ENCODE measurements at regions not wholly inside any gene's neighbourhood (a gene's known extent, or its start where the extent isn't known, plus 50 kb on each side); places are given as distances from the start of the nearest gene placed in this dataset.

DNA sequence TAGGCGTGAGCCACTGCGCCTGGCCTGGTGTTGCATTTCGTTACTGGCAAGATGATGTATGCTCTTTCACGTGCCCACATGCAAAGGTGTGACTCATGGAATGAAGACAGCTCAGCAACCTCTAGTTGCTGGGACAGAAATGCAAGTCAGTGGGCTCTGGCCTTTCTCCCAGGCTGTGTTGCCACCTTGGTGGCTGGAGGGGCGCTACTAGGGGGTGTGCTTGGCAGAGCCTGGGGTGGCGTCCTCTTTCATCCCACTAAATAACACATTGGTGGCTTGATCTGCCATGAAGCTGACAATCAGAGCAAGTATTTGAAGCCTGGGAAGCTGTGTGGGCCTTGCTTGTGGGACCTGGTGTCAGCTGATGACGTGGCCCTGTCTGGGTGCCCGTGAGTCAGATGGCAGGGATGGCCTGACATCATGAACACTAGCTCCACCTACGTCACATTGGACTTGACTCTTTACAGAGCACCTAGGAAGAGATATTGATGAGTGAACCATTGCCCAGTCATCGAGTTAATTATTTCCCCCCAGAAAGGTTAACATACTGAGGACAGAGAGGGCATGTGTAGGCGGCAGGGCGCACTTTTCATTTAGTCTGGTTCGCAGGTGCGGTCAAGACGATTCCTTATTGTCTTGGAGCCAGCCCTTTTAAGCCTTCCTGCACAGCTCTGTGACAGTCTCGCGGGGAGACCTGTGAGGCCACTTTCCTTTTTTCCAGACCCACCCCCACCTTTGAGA, 154.2 kb downstream of the TM9SF2 start (continued):
- TF ChIP-seq, protein P1, sequence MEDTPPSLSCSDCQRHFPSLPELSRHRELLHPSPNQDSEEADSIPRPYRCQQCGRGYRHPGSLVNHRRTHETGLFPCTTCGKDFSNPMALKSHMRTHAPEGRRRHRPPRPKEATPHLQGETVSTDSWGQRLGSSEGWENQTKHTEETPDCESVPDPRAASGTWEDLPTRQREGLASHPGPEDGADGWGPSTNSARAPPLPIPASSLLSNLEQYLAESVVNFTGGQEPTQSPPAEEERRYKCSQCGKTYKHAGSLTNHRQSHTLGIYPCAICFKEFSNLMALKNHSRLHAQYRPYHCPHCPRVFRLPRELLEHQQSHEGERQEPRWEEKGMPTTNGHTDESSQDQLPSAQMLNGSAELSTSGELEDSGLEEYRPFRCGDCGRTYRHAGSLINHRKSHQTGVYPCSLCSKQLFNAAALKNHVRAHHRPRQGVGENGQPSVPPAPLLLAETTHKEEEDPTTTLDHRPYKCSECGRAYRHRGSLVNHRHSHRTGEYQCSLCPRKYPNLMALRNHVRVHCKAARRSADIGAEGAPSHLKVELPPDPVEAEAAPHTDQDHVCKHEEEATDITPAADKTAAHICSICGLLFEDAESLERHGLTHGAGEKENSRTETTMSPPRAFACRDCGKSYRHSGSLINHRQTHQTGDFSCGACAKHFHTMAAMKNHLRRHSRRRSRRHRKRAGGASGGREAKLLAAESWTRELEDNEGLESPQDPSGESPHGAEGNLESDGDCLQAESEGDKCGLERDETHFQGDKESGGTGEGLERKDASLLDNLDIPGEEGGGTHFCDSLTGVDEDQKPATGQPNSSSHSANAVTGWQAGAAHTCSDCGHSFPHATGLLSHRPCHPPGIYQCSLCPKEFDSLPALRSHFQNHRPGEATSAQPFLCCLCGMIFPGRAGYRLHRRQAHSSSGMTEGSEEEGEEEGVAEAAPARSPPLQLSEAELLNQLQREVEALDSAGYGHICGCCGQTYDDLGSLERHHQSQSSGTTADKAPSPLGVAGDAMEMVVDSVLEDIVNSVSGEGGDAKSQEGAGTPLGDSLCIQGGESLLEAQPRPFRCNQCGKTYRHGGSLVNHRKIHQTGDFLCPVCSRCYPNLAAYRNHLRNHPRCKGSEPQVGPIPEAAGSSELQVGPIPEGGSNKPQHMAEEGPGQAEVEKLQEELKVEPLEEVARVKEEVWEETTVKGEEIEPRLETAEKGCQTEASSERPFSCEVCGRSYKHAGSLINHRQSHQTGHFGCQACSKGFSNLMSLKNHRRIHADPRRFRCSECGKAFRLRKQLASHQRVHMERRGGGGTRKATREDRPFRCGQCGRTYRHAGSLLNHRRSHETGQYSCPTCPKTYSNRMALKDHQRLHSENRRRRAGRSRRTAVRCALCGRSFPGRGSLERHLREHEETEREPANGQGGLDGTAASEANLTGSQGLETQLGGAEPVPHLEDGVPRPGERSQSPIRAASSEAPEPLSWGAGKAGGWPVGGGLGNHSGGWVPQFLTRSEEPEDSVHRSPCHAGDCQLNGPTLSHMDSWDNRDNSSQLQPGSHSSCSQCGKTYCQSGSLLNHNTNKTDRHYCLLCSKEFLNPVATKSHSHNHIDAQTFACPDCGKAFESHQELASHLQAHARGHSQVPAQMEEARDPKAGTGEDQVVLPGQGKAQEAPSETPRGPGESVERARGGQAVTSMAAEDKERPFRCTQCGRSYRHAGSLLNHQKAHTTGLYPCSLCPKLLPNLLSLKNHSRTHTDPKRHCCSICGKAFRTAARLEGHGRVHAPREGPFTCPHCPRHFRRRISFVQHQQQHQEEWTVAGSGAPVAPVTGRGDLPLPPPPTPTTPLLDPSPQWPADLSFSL (CRISPR knock-in tag; IDR thresholded peaks at IDR 0.05): no peak
- TF ChIP-seq, protein P2, sequence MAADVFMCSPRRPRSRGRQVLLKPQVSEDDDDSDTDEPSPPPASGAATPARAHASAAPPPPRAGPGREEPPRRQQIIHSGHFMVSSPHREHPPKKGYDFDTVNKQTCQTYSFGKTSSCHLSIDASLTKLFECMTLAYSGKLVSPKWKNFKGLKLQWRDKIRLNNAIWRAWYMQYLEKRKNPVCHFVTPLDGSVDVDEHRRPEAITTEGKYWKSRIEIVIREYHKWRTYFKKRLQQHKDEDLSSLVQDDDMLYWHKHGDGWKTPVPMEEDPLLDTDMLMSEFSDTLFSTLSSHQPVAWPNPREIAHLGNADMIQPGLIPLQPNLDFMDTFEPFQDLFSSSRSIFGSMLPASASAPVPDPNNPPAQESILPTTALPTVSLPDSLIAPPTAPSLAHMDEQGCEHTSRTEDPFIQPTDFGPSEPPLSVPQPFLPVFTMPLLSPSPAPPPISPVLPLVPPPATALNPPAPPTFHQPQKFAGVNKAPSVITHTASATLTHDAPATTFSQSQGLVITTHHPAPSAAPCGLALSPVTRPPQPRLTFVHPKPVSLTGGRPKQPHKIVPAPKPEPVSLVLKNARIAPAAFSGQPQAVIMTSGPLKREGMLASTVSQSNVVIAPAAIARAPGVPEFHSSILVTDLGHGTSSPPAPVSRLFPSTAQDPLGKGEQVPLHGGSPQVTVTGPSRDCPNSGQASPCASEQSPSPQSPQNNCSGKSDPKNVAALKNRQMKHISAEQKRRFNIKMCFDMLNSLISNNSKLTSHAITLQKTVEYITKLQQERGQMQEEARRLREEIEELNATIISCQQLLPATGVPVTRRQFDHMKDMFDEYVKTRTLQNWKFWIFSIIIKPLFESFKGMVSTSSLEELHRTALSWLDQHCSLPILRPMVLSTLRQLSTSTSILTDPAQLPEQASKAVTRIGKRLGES (CRISPR knock-in tag; IDR thresholded peaks at IDR 0.05; ENCODE audit: borderline replicate concordance): no peak
- TF ChIP-seq, protein P3, sequence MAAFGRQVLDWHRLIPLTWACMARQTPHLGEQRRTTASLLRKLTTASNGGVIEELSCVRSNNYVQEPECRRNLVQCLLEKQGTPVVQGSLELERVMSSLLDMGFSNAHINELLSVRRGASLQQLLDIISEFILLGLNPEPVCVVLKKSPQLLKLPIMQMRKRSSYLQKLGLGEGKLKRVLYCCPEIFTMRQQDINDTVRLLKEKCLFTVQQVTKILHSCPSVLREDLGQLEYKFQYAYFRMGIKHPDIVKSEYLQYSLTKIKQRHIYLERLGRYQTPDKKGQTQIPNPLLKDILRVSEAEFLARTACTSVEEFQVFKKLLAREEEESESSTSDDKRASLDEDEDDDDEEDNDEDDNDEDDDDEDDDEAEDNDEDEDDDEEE (CRISPR knock-in tag; IDR thresholded peaks at IDR 0.05): no peak
- TF ChIP-seq, protein P4, sequence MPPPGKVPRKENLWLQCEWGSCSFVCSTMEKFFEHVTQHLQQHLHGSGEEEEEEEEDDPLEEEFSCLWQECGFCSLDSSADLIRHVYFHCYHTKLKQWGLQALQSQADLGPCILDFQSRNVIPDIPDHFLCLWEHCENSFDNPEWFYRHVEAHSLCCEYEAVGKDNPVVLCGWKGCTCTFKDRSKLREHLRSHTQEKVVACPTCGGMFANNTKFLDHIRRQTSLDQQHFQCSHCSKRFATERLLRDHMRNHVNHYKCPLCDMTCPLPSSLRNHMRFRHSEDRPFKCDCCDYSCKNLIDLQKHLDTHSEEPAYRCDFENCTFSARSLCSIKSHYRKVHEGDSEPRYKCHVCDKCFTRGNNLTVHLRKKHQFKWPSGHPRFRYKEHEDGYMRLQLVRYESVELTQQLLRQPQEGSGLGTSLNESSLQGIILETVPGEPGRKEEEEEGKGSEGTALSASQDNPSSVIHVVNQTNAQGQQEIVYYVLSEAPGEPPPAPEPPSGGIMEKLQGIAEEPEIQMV (CRISPR knock-in tag; IDR thresholded peaks at IDR 0.05; ENCODE audit: low read depth): no peak
- TF ChIP-seq ZNF138 (CRISPR knock-in tag; IDR thresholded peaks at IDR 0.05; ENCODE audit: low read depth) (no peak), ZNF501 (CRISPR knock-in tag; IDR thresholded peaks at IDR 0.05) (peak; percentile 62; the same call in 1 of the 2 replicates), NR1H2 (CRISPR knock-in tag; IDR thresholded peaks at IDR 0.05; ENCODE audit: borderline replicate concordance, low read depth) (no peak), PAF1 (CRISPR knock-in tag; IDR thresholded peaks at IDR 0.05) (no peak), ZNF354B (CRISPR knock-in tag; IDR thresholded peaks at IDR 0.05) (no peak), PHB2 (IDR thresholded peaks at IDR 0.05; ENCODE audit: partially characterized antibody) (no peak), NONO (IDR thresholded peaks at IDR 0.05) (no peak), NONO (CRISPR knock-in tag; conservative IDR thresholded peaks at IDR 0.05) (no peak), ZNF577 (CRISPR knock-in tag; IDR thresholded peaks at IDR 0.05; ENCODE audit: borderline replicate concordance, low read depth) (no peak), CBFB (CRISPR knock-in tag; IDR thresholded peaks at IDR 0.05) (no peak), ZC3H4 (CRISPR knock-in tag; IDR thresholded peaks at IDR 0.05; ENCODE audit: borderline replicate concordance) (no peak), ZNF292 (CRISPR knock-in tag; IDR thresholded peaks at IDR 0.05; ENCODE audit: borderline replicate concordance, low read depth) (no peak), NFIB (CRISPR knock-in tag; IDR thresholded peaks at IDR 0.05; ENCODE audit: borderline replicate concordance) (no peak)
- TF ChIP-seq, protein P5, sequence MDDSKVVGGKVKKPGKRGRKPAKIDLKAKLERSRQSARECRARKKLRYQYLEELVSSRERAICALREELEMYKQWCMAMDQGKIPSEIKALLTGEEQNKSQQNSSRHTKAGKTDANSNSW (CRISPR knock-in tag; IDR thresholded peaks at IDR 0.05; ENCODE audit: borderline replicate concordance): no peak
